Psoas muscle (tissue), 7 donors: ENCODE measurements at regions not wholly inside any gene's neighbourhood (a gene's known extent, or its start where the extent isn't known, plus 50 kb on each side); places are given as distances from the start of the nearest gene placed in this dataset.

ENCODE experiments used
- ATAC-seq, 4 donors: fragments of 200-7000 bp; cut with Tn5 transposase; one replicate each; pipeline ENCODE4 v1.9.1; 2020; ENCODE audit warnings: moderate library complexity in 3 of 4, mild to moderate bottlenecking in 2 of 4
- DNase-seq, 2 donors: peaks; one replicate each; pipeline ENCODE4 v3.0.0-alpha.2; 2020
- H3K27ac ChIP-seq: fragments of 200-600 bp; one replicate; pipeline ENCODE4 v1.8.0; 2022
- H3K27me3 ChIP-seq, 3 donors: fragments of 200-600 bp in 1 of 3; one replicate each; pipeline versions ENCODE4 v1.6.1 to v1.8.0; 2013 to 2022; ENCODE audit warnings: low read length in 2 of 3, mild to moderate bottlenecking in 2 of 3, moderate library complexity in 1 of 3; ENCODE audit not compliant: insufficient read depth in 3 of 3
- H3K36me3 ChIP-seq, 2 donors: fragments of 200-600 bp in 1 of 2; one replicate each; pipeline versions ENCODE4 v1.6.1 to v1.8.0; 2013 to 2022; ENCODE audit warnings: low read depth in 1 of 2, mild to moderate bottlenecking in 1 of 2, moderate library complexity in 1 of 2; ENCODE audit not compliant: insufficient read depth in 1 of 2
- H3K4me1 ChIP-seq: fragments of 200-600 bp; one replicate; pipeline ENCODE4 v1.8.0; 2022
- H3K4me3 ChIP-seq: fragments of 200-600 bp; one replicate; pipeline ENCODE4 v1.8.0; 2022; ENCODE audit warnings: mild to moderate bottlenecking
- H3K9me3 ChIP-seq: fragments of 200-600 bp; one replicate; pipeline ENCODE4 v1.8.0; 2022
- WGBS, 3 donors: extraction: QIAGEN DNeasy Blood & Tissue Kit; methylation state at CpG; one replicate each; pipeline versions ENCODE4 v1.1.6 to v1.1.7; 2013; 5-methylcytosine and 5-hydroxymethylcytosine counted together
- intact Hi-C, 2 donors: fragments of 100-400 bp; cut with DNase I; formaldehyde crosslinking; loops; one replicate each; pipeline versions ENCODE4 v1.11.0 to v1.14.2; 2022
- TF ChIP-seq, protein P1 (sequence below): fragments of 200-600 bp; IDR thresholded peaks from one replicate; pipeline ENCODE4 v1.8.0; 2022; ENCODE audit warnings: antibody characterized with exemption
- donor health status: healthy with polysubstance abuse.
- donor health status: DM: no; HTN: no; CAD: no; lungs with moderate emphysema.
- donor health status: Bipolar disorder and iron deficiency.
- donor health status: healthy.
- donor health status: DM: yes; HTN: yes; CAD: no.
- donor health status: DM: no; HTN: no; CAD: no.
- donor health status: DM: yes; HTN: yes; CAD: no.

GRCh38 chr1:59100708-59101374 is 196.1 kb upstream of the FGGY start:
- Histone ChIP-seq H3K27me3 (no peaks in the 10 kb centered on the region), H3K36me3 (no peaks in the 10 kb centered on the region), H3K4me1 (peaks cover 14% of the 10 kb centered on the region), H3K4me3 (no peak overlapping the region), H3K27ac (peak overlapping the region; percentile 71), H3K9me3 (no peaks in the 10 kb centered on the region)
- DNase-seq (peak in 1 of 2 donors; percentile 67), ATAC-seq (peak; percentile 89 to 96 (median 95))
- intact Hi-C loops, result loop anchor here in 1 of 2 donors (5.0 kb wide), 1 partner anchor 36 kb away; no protein-coding TSS in a partner anchor
- WGBS, 3 donors, result 25 to 58% (median 31%) methylated on average over 1 of the region's 1 CpG
- TF ChIP-seq, protein P1, sequence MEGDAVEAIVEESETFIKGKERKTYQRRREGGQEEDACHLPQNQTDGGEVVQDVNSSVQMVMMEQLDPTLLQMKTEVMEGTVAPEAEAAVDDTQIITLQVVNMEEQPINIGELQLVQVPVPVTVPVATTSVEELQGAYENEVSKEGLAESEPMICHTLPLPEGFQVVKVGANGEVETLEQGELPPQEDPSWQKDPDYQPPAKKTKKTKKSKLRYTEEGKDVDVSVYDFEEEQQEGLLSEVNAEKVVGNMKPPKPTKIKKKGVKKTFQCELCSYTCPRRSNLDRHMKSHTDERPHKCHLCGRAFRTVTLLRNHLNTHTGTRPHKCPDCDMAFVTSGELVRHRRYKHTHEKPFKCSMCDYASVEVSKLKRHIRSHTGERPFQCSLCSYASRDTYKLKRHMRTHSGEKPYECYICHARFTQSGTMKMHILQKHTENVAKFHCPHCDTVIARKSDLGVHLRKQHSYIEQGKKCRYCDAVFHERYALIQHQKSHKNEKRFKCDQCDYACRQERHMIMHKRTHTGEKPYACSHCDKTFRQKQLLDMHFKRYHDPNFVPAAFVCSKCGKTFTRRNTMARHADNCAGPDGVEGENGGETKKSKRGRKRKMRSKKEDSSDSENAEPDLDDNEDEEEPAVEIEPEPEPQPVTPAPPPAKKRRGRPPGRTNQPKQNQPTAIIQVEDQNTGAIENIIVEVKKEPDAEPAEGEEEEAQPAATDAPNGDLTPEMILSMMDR, result no peak

DNA sequence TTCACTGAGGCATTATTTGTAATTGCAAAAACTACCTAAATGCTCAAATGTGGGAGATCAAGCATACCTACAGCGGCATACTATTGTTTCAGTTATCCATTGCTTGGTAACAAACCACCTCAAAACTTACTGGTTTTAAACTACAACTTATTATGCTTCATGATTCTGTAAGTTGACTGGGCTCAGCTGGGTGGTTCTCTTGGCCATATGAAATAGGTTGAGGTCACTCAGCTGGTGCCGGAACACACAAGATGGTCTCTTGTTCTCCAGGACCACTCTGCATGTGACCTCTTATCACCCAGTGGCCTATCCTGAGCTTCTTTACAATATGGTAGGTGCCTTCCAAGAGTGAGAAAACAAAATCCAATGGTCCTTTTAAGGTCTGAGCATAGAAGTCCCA is 195.4 kb upstream of the FGGY start:
- WGBS, 3 donors, result 50 to 73% (median 51%) methylated on average over 2 of the region's 2 CpGs

DNA sequence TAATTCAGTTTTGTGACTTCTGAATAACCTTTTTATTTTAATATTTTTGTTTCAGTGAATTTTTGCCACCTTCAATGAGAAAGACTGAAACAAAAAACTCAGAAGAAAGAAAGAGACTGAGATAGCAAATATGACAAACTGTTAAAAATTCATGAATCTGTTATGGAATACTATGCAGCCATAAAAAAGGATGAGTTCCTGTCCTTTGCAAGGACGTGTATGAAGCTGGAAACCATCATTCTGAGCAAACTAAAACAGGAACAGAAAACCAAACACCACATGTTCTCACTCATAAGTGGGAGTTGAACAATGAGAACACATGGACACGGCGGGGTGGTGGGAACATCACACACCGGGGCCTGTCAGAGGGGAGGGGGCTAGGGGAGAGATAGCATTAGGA is 193.4 kb upstream of the FGGY start:
- 95 to 98% (median 97%) methylated on average over 4 of the region's 4 CpGs for WGBS, 3 donors

More for the DNA sequence above, 195.4 kb upstream of the FGGY start:
- no peaks in the 10 kb centered on the region for H3K9me3 ChIP-seq
- no peaks in the 10 kb centered on the region for H3K36me3 ChIP-seq
- H3K27me3 ChIP-seq, result no peaks in the 10 kb centered on the region
- ATAC-seq (no peak), DNase-seq (no peak)
- H3K27ac ChIP-seq, result peak overlapping the region; percentile 71
- H3K4me1 ChIP-seq, result peaks cover 14% of the 10 kb centered on the region
- no peak overlapping the region for H3K4me3 ChIP-seq
- TF ChIP-seq, protein P1, result no peak
- intact Hi-C loops, result loop anchor here in 1 of 2 donors (5.0 kb wide), 1 partner anchor 36 kb away; no protein-coding TSS in a partner anchor

DNA sequence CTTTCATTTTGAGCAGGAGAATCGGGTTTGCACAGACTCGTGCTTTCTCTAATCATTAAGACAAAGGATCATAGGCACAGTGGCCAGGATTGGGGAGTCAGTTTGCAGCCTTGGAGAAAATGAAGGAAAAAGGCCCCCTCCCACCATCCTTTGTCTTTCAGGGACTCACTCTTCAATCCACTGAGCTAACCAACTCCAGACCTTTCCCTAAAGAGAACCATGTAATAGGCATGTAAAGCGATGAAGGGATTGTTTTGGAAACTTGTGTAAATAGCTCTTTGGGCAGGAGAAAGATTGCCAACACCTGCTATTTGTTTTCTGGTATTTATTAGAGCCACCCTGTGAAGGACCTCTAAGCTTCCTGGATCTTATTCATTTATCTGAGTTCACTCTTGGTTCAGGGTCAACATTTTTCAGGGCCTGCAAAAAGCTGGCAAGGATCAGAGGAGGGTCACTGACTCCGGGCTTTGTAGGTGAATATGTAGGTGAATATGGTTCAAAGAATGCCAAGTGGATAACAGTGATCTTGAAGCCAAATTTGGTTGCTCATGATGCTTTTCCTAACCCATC is 192.6 kb upstream of the FGGY start:
- 49 to 55% (median 55%) methylated on average over 4 of the region's 4 CpGs for WGBS, 3 donors
- DNase-seq (no peak), ATAC-seq (no peak)
- no peaks in the 10 kb centered on the region for H3K36me3 ChIP-seq
- no peaks in the 10 kb centered on the region for H3K27me3 ChIP-seq
- intact Hi-C loops, result loop anchor here in 1 of 2 donors (5.0 kb wide), 1 partner anchor 33 kb away; no protein-coding TSS in a partner anchor
- H3K4me3 ChIP-seq, result no peak overlapping the region
- no peaks in the 10 kb centered on the region for H3K9me3 ChIP-seq
- TF ChIP-seq, protein P1, result no peak
- peaks cover 24% of the 10 kb centered on the region for H3K4me1 ChIP-seq
- H3K27ac ChIP-seq, result no peak overlapping the region

More for the DNA sequence above, 193.4 kb upstream of the FGGY start:
- intact Hi-C loops, result loop anchor here in 1 of 2 donors (5.0 kb wide), 1 partner anchor 34 kb away; no protein-coding TSS in a partner anchor
- Histone ChIP-seq H3K27me3 (no peaks in the 10 kb centered on the region), H3K36me3 (no peaks in the 10 kb centered on the region), H3K4me1 (peaks cover 24% of the 10 kb centered on the region), H3K4me3 (no peak overlapping the region), H3K27ac (no peak overlapping the region), H3K9me3 (no peaks in the 10 kb centered on the region)
- TF ChIP-seq, protein P1, result no peak
- ATAC-seq (no peak), DNase-seq (no peak)
